Kasumi-1 (cell line): ENCODE measurements at regions not wholly inside any gene's neighbourhood (a gene's known extent, or its start where the extent isn't known, plus 50 kb on each side); places are given as distances from the start of the nearest gene placed in this dataset.
A peak's percentile ranks its signal among the peaks of the same experiment; 100 is the strongest.
"Not testable (repeated sequence)": the region's sequence is repeated elsewhere in the genome, so short reads cannot be mapped to it uniquely, and the experiment has no call there.

Experiments
- DNase-seq, 2 experiments: peaks; one replicate each; lab custom pipeline; 2025; lab: John Stamatoyannopoulos, UW

- DNase-seq: no peak
Observed at GRCh38 chr15:98524838-98525660, 123.3 kb upstream of the IGF1R start.

- DNase-seq: no peak
Observed at GRCh38 chr15:98525661-98526001, 122.7 kb upstream of the IGF1R start.

- no peak for DNase-seq
Observed at GRCh38 chr15:98526094-98526493, 122.2 kb upstream of the IGF1R start.

GRCh38 chr15:98528046-98528725 is 120.2 kb upstream of the IGF1R start:
- no peak for DNase-seq

- no peak for DNase-seq
Observed at GRCh38 chr15:98529205-98530145, 118.9 kb upstream of the IGF1R start.

GRCh38 chr15:98530570-98530969 is 117.8 kb upstream of the IGF1R start:
- no peak for DNase-seq

GRCh38 chr15:98532063-98532462 is 116.3 kb upstream of the IGF1R start:
- DNase-seq: no peak

GRCh38 chr15:98536976-98537375 is 111.4 kb upstream of the IGF1R start:
- DNase-seq: no peak

GRCh38 chr15:98537516-98538060 is 110.8 kb upstream of the IGF1R start:
- DNase-seq: no peak

GRCh38 chr15:98541519-98541918 is 106.8 kb upstream of the IGF1R start:
- DNase-seq: no peak

GRCh38 chr15:98543237-98543636 is 105.1 kb upstream of the IGF1R start:
- DNase-seq: no peak

- DNase-seq: no peak
Observed at GRCh38 chr15:98546329-98546728, 102.0 kb upstream of the IGF1R start.

GRCh38 chr15:98547275-98547674 is 101.1 kb upstream of the IGF1R start:
- peak in 1 of 2 experiments; percentile 3 for DNase-seq

GRCh38 chr15:98547741-98548138 is 100.6 kb upstream of the IGF1R start:
- no peak for DNase-seq

- peak; percentile 27 to 30 for DNase-seq
Observed at GRCh38 chr15:98548139-98548971, 100.0 kb upstream of the IGF1R start.

GRCh38 chr15:98549003-98549402 is 99.3 kb upstream of the IGF1R start:
- no peak for DNase-seq

- no peak for DNase-seq
Observed at GRCh38 chr15:98549741-98550140, 98.6 kb upstream of the IGF1R start.

GRCh38 chr15:98550363-98550762 is 98.0 kb upstream of the IGF1R start:
- DNase-seq: not testable (repeated sequence)

- DNase-seq: no peak
Observed at GRCh38 chr15:98551936-98552562, 96.3 kb upstream of the IGF1R start.

GRCh38 chr15:98554272-98555172 is 93.8 kb upstream of the IGF1R start:
- DNase-seq: no peak
